ENCODE measurements at regions not wholly inside any gene's neighbourhood (a gene's known extent, or its start where the extent isn't known, plus 50 kb on each side); places are given as distances from the start of the nearest gene placed in this dataset.

DNA sequence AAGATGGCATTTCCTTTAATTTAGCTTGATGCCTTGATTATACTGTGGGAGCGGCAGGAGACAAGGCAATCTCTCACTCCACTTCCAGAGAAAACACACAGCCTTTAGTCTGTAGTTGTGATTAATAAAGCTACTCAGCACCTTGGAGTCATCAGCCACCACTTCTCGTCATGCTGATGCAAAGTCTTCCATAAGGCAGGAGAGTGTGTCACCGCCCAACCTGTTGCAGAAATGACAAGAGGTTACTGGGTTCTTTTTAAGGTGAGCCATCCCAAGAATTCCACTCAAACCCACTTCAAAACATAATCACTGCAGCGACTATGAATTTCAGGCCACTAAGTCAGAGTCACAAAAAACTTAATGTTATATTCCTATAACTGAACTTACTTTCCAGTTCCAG lies 223.9 kb upstream of the TOX3 start:
- Histone ChIP-seq H4K5ac (ENCODE audit: insufficient read length, low read depth, low read length) (no peak overlapping the region), H3K18ac (ENCODE audit: extremely low read depth, low read length) (no peak overlapping the region), H4K20me1 (replicated peaks in 1 of 2; ENCODE audit: control insufficient read depth in 1 of 2, insufficient read depth in 2 of 2, low read length in 2 of 2) (no peaks in the 10 kb centered on the region), H3K4me1 (replicated peaks in 1 of 4; ENCODE audit: control insufficient read depth in 3 of 4, insufficient read depth in 4 of 4, low read length in 3 of 4) (no peaks in the 10 kb centered on the region), H2BK120ac (replicated peaks; ENCODE audit: low read depth, low read length) (no peak overlapping the region), H2BK20ac (ENCODE audit: low read length) (no peak overlapping the region), H3K9me3 (ENCODE audit: insufficient read depth in 2 of 2, low read depth in 1 of 2, low read length in 1 of 2) (no peaks in the 10 kb centered on the region), H3K27me3 (replicated peaks in 1 of 4; ENCODE audit: control insufficient read depth in 3 of 4, extremely low read depth in 1 of 4, insufficient read depth in 3 of 4, low read length in 3 of 4) (no peaks in the 10 kb centered on the region), H4K8ac (ENCODE audit: extremely low read depth, insufficient read depth, low read length) (no peak overlapping the region), H3K9ac (replicated peaks in 1 of 4; ENCODE audit: extremely low read depth in 1 of 4, low read depth in 3 of 4, low read length in 3 of 4) (no peak overlapping the region), H2BK5ac (ENCODE audit: low read depth, low read length) (no peak overlapping the region), H3K36me3 (ENCODE audit: control insufficient read depth in 2 of 4, insufficient read depth in 4 of 4, low read length in 3 of 4) (no peaks in the 10 kb centered on the region), H3K79me2 (ENCODE audit: control insufficient read depth in 1 of 2, insufficient read depth in 2 of 2, low read length in 2 of 2) (no peaks in the 10 kb centered on the region), H3K4ac (replicated peaks; ENCODE audit: insufficient read length, low read depth, low read length) (no peak overlapping the region), H3K23ac (ENCODE audit: insufficient read length) (no peak overlapping the region), H3K27ac (ENCODE audit: low read depth, low read length) (no peak overlapping the region), H3K23me2 (ENCODE audit: low read depth, low read length) (no peaks in the 10 kb centered on the region), H3K4me2 (ENCODE audit: insufficient read depth in 1 of 2, low read depth in 2 of 2, low read length in 2 of 2) (no peak overlapping the region), H3K56ac (replicated peaks; ENCODE audit: insufficient read length, low read depth, low read length) (no peak overlapping the region), H2BK12ac (ENCODE audit: low read depth, low read length) (no peak overlapping the region), H2AFZ (ENCODE audit: low read length) (no peak overlapping the region), H3K79me1 (ENCODE audit: low read depth, low read length) (no peaks in the 10 kb centered on the region), H3K14ac (ENCODE audit: insufficient read length) (no peak overlapping the region), H4K91ac (replicated peaks; ENCODE audit: insufficient read length, low read length) (no peak overlapping the region), H3K4me3 (ENCODE audit: extremely low read depth in 1 of 4, insufficient read depth in 2 of 4, low read depth in 3 of 4, low read length in 4 of 4) (no peak overlapping the region), H2AK5ac (ENCODE audit: low read depth, low read length) (no peak overlapping the region), H2BK15ac (ENCODE audit: low read length) (no peak overlapping the region)
- no peak for DNase-seq (ENCODE audit: low read depth in 1 of 2, low spot score in 2 of 2)
- no peak for FAIRE-seq
- WGBS, 2 experiments (ENCODE audit: extremely low coverage in 1 of 2, insufficient coverage in 1 of 2, insufficient read length in 1 of 2, insufficient replicate concordance in 2 of 2, low coverage in 1 of 2, low lambda C conversion rate in 2 of 2, missing lambda C conversion rate in 1 of 2), result 84% methylated on average over 4 of the region's 4 CpGs; no CpG with 5 or more reads in 1 of the 2 experiments
- ChIA-PET POLR2A (ENCODE audit: partially characterized antibody) (no interaction called here), CTCF (ENCODE audit: partially characterized antibody) (no interaction called here)
- TF ChIP-seq BRCA1 (IDR thresholded peaks at IDR 0.05; ENCODE audit: low read depth, low read length) (no peak), BCL11A (IDR thresholded peaks at IDR 0.05; ENCODE audit: low read depth in 2 of 2, low read length in 2 of 2) (no peak), SP2 (IDR thresholded peaks at IDR 0.05; ENCODE audit: low read length) (no peak)
